ENCODE measurements at regions not wholly inside any gene's neighbourhood (a gene's known extent, or its start where the extent isn't known, plus 50 kb on each side); places are given as distances from the start of the nearest gene placed in this dataset.

GRCh38 chr7:49623943-49624342, 149.5 kb upstream of the VWC2 start:
- TF ChIP-seq, protein P1, sequence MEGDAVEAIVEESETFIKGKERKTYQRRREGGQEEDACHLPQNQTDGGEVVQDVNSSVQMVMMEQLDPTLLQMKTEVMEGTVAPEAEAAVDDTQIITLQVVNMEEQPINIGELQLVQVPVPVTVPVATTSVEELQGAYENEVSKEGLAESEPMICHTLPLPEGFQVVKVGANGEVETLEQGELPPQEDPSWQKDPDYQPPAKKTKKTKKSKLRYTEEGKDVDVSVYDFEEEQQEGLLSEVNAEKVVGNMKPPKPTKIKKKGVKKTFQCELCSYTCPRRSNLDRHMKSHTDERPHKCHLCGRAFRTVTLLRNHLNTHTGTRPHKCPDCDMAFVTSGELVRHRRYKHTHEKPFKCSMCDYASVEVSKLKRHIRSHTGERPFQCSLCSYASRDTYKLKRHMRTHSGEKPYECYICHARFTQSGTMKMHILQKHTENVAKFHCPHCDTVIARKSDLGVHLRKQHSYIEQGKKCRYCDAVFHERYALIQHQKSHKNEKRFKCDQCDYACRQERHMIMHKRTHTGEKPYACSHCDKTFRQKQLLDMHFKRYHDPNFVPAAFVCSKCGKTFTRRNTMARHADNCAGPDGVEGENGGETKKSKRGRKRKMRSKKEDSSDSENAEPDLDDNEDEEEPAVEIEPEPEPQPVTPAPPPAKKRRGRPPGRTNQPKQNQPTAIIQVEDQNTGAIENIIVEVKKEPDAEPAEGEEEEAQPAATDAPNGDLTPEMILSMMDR (IDR thresholded peaks at IDR 0.05), result no peak
- TF ChIP-seq ETV6 (CRISPR knock-in tag; IDR thresholded peaks at IDR 0.05) (no peak), ZSCAN18 (CRISPR knock-in tag; IDR thresholded peaks at IDR 0.05) (no peak), TCF7 (CRISPR knock-in tag; IDR thresholded peaks at IDR 0.05; ENCODE audit: low read depth) (no peak), E2F1 (CRISPR knock-in tag; IDR thresholded peaks at IDR 0.05) (no peak), NR2C2 (CRISPR knock-in tag; IDR thresholded peaks at IDR 0.05) (no peak), ZNF232 (CRISPR knock-in tag; IDR thresholded peaks at IDR 0.05) (no peak)
- TF ChIP-seq, protein P2, sequence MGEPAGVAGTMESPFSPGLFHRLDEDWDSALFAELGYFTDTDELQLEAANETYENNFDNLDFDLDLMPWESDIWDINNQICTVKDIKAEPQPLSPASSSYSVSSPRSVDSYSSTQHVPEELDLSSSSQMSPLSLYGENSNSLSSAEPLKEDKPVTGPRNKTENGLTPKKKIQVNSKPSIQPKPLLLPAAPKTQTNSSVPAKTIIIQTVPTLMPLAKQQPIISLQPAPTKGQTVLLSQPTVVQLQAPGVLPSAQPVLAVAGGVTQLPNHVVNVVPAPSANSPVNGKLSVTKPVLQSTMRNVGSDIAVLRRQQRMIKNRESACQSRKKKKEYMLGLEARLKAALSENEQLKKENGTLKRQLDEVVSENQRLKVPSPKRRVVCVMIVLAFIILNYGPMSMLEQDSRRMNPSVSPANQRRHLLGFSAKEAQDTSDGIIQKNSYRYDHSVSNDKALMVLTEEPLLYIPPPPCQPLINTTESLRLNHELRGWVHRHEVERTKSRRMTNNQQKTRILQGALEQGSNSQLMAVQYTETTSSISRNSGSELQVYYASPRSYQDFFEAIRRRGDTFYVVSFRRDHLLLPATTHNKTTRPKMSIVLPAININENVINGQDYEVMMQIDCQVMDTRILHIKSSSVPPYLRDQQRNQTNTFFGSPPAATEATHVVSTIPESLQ (CRISPR knock-in tag; IDR thresholded peaks at IDR 0.05), result no peak
